ENCODE measurements at regions not wholly inside any gene's neighbourhood (a gene's known extent, or its start where the extent isn't known, plus 50 kb on each side); places are given as distances from the start of the nearest gene placed in this dataset.

DNA sequence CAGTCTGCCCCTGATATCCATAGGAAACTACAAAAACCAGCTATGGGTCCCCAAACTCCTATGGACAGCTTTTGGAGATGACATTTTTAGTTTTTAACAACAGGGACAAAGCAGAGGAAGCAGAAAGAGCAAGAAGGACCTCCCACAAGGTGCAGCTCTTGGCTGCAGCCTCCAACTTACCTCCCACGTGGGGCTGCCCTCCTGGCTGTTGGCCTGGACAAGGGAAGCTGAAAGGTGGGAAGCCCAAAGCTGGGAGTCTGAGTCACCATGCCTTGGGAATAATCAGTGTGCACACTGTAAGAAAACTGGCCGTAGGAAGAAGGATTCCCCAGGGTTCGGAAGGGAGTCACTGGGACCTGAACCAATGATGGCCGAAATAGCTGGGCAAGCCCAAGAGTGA lies 51.8 kb upstream of the PAX1 start:
- Histone ChIP-seq H3K9me3 (replicated peaks; ENCODE audit: control insufficient read depth, insufficient read depth, low read length) (no peaks in the 10 kb centered on the region), H3K4me1 (ENCODE audit: control insufficient read depth, extremely low read depth, insufficient read depth, low read length) (no peaks in the 10 kb centered on the region), H2AFZ (ENCODE audit: low read depth, low read length) (no peak overlapping the region), H3K27me3 (ENCODE audit: control insufficient read depth in 2 of 2, insufficient read depth in 2 of 2, low read length in 2 of 2) (no peaks in the 10 kb centered on the region), H4K20me1 (replicated peaks; ENCODE audit: control insufficient read depth, extremely low read depth, insufficient read depth, low read length) (no peaks in the 10 kb centered on the region), H3K36me3 (ENCODE audit: control insufficient read depth in 2 of 2, extremely low read depth in 1 of 2, insufficient read depth in 2 of 2, low read length in 2 of 2) (no peaks in the 10 kb centered on the region), H3K27ac (ENCODE audit: insufficient read depth, low read depth, low read length) (no peak overlapping the region), H3K9me1 (replicated peaks; ENCODE audit: control insufficient read depth, extremely low read depth, insufficient read depth, low read length) (no peaks in the 10 kb centered on the region), H3K79me2 (ENCODE audit: control insufficient read depth, insufficient read depth, low read length) (no peaks in the 10 kb centered on the region), H3K4me3 (replicated peaks in 1 of 3; ENCODE audit: insufficient read depth in 1 of 3, low read depth in 1 of 3, low read length in 3 of 3) (no peak overlapping the region), H3K4me2 (ENCODE audit: insufficient read depth, low read length) (no peak overlapping the region), H3K9ac (replicated peaks; ENCODE audit: extremely low read depth, insufficient read depth, low read length) (no peak overlapping the region)
- CTCF ChIA-PET = interaction anchor here (1.0 kb wide), 1 partner anchor 66 kb away, joined by 4 read pairs; no protein-coding TSS in a partner anchor
- intact Hi-C loops (cut with micrococcal nuclease) = no loop called here
- no peak for DNase-seq (ENCODE audit: low read depth, low spot score)
- BruUV-seq (replicated peaks) = no TSS peak
- TF ChIP-seq FOS (IDR thresholded peaks at IDR 0.05; ENCODE audit: borderline replicate concordance, insufficient read depth, low read length) = no peak
- TF ChIP-seq POLR2A (IDR thresholded peaks at IDR 0.05; ENCODE audit: low read depth, low read length) = no peak
- TF ChIP-seq JUN (IDR thresholded peaks at IDR 0.05; ENCODE audit: borderline replicate concordance, insufficient read depth, insufficient read length, low read depth) = no peak
- dilution Hi-C loops (cut with MboI; ENCODE audit: extremely low pct_ligation_motif_present, low sequenced_read_pairs) = no loop called here
- FAIRE-seq = no peak
- POLR2A ChIA-PET = no interaction called here

- no peak overlapping the region for H3K4me3 ChIP-seq (replicated peaks in 1 of 3; ENCODE audit: insufficient read depth in 1 of 3, low read depth in 1 of 3, low read length in 3 of 3)
- no TSS peak for BruUV-seq (replicated peaks)
- no peaks in the 10 kb centered on the region for H3K36me3 ChIP-seq (ENCODE audit: control insufficient read depth in 2 of 2, extremely low read depth in 1 of 2, insufficient read depth in 2 of 2, low read length in 2 of 2)
- no peak for DNase-seq (ENCODE audit: low read depth, low spot score)
- no peak overlapping the region for H3K9ac ChIP-seq (replicated peaks; ENCODE audit: extremely low read depth, insufficient read depth, low read length)
- H3K27ac ChIP-seq (ENCODE audit: insufficient read depth, low read depth, low read length) = no peak overlapping the region
- H3K27me3 ChIP-seq (ENCODE audit: control insufficient read depth in 2 of 2, insufficient read depth in 2 of 2, low read length in 2 of 2) = no peaks in the 10 kb centered on the region
- H4K20me1 ChIP-seq (replicated peaks; ENCODE audit: control insufficient read depth, extremely low read depth, insufficient read depth, low read length) = no peaks in the 10 kb centered on the region
- H3K9me1 ChIP-seq (replicated peaks; ENCODE audit: control insufficient read depth, extremely low read depth, insufficient read depth, low read length) = no peaks in the 10 kb centered on the region
- H2AFZ ChIP-seq (ENCODE audit: low read depth, low read length) = no peak overlapping the region
- TF ChIP-seq JUN (IDR thresholded peaks at IDR 0.05; ENCODE audit: borderline replicate concordance, insufficient read depth, insufficient read length, low read depth) = no peak
- TF ChIP-seq EZH2 (IDR thresholded peaks at IDR 0.05; ENCODE audit: borderline replicate concordance, low read depth, low read length, severe bottlenecking) = no peak
- no peak for TF ChIP-seq POLR2A (IDR thresholded peaks at IDR 0.05; ENCODE audit: low read depth, low read length)
- no peak for TF ChIP-seq POLR2AphosphoS5 (IDR thresholded peaks at IDR 0.05; ENCODE audit: insufficient read depth, low read depth, low read length)
- no peak for TF ChIP-seq FOS (IDR thresholded peaks at IDR 0.05; ENCODE audit: borderline replicate concordance, insufficient read depth, low read length)
- TF ChIP-seq, protein P1, sequence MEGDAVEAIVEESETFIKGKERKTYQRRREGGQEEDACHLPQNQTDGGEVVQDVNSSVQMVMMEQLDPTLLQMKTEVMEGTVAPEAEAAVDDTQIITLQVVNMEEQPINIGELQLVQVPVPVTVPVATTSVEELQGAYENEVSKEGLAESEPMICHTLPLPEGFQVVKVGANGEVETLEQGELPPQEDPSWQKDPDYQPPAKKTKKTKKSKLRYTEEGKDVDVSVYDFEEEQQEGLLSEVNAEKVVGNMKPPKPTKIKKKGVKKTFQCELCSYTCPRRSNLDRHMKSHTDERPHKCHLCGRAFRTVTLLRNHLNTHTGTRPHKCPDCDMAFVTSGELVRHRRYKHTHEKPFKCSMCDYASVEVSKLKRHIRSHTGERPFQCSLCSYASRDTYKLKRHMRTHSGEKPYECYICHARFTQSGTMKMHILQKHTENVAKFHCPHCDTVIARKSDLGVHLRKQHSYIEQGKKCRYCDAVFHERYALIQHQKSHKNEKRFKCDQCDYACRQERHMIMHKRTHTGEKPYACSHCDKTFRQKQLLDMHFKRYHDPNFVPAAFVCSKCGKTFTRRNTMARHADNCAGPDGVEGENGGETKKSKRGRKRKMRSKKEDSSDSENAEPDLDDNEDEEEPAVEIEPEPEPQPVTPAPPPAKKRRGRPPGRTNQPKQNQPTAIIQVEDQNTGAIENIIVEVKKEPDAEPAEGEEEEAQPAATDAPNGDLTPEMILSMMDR (IDR thresholded peaks at IDR 0.05; ENCODE audit: extremely low read depth in 1 of 2, insufficient read depth in 1 of 2, low read depth in 1 of 2, low read length in 2 of 2) = no peak
- no peak for TF ChIP-seq GATA2 (IDR thresholded peaks at IDR 0.05; ENCODE audit: insufficient read depth, insufficient read length, low read depth, low read length)
- no peak for TF ChIP-seq MYC (IDR thresholded peaks at IDR 0.05; ENCODE audit: low read depth, low read length)
- TF ChIP-seq, protein P2, sequence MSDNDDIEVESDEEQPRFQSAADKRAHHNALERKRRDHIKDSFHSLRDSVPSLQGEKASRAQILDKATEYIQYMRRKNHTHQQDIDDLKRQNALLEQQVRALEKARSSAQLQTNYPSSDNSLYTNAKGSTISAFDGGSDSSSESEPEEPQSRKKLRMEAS (IDR thresholded peaks at IDR 0.05; ENCODE audit: insufficient read depth, insufficient read length) = no peak
- dilution Hi-C loops (cut with MboI; ENCODE audit: extremely low pct_ligation_motif_present, low sequenced_read_pairs) = no loop called here
- ChIA-PET CTCF (no interaction called here), POLR2A (no interaction called here)
- H3K4me1 ChIP-seq (ENCODE audit: control insufficient read depth, extremely low read depth, insufficient read depth, low read length) = no peaks in the 10 kb centered on the region
- FAIRE-seq = no peak
- no peak overlapping the region for H3K4me2 ChIP-seq (ENCODE audit: insufficient read depth, low read length)
- no peaks in the 10 kb centered on the region for H3K9me3 ChIP-seq (replicated peaks; ENCODE audit: control insufficient read depth, insufficient read depth, low read length)
- H3K79me2 ChIP-seq (ENCODE audit: control insufficient read depth, insufficient read depth, low read length) = no peaks in the 10 kb centered on the region
- intact Hi-C loops (cut with micrococcal nuclease) = no loop called here
Observed at GRCh38 chr20:21643417-21643816, 62.0 kb upstream of the PAX1 start.
